Mesendoderm (in vitro differentiated cells): ENCODE measurements at regions not wholly inside any gene's neighbourhood (a gene's known extent, or its start where the extent isn't known, plus 50 kb on each side); places are given as distances from the start of the nearest gene placed in this dataset.

ENCODE experiments used
- DNase-seq: peaks from one replicate; pipeline ENCODE4 v3.0.0; 2013
- H2AK5ac ChIP-seq: 2 replicates; pipeline ENCODE4 v1.6.1; 2013; ENCODE audit warnings: low read length, inconsistent platforms
- H2BK120ac ChIP-seq: 2 replicates; pipeline ENCODE4 v1.6.1; 2013; ENCODE audit warnings: low read depth, mild to moderate bottlenecking, low read length, moderate library complexity, mixed read lengths
- H2BK15ac ChIP-seq: replicated peaks from 2 replicates; pipeline ENCODE4 v1.6.1; 2013; ENCODE audit warnings: low read depth, mild to moderate bottlenecking, moderate library complexity
- H2BK5ac ChIP-seq: 2 replicates; pipeline ENCODE4 v1.6.1; 2013; ENCODE audit warnings: low read length, inconsistent platforms
- H3K18ac ChIP-seq: 2 replicates; pipeline ENCODE4 v1.6.1; 2013; ENCODE audit warnings: mild to moderate bottlenecking, low read length, mixed read lengths
- H3K23ac ChIP-seq: one replicate; pipeline ENCODE4 v1.6.1; 2013; ENCODE audit warnings: low read length
- H3K27ac ChIP-seq: 2 replicates; pipeline ENCODE4 v1.5.1; 2013; ENCODE audit warnings: low read depth, mild to moderate bottlenecking, inconsistent platforms, low read length, moderate library complexity
- H3K27me3 ChIP-seq: 2 replicates; pipeline ENCODE4 v1.6.1; 2013; ENCODE audit warnings: low read length, control low read depth, mild to moderate bottlenecking, inconsistent platforms; ENCODE audit not compliant: insufficient read depth, poor library complexity
- H3K36me3 ChIP-seq: 2 replicates; pipeline ENCODE4 v1.6.1; 2013; ENCODE audit warnings: low read length, inconsistent platforms; ENCODE audit not compliant: control insufficient read depth, insufficient read depth
- H3K4ac ChIP-seq: one replicate; pipeline ENCODE4 v1.6.1; 2013; ENCODE audit warnings: low read depth, mild to moderate bottlenecking, low read length, moderate library complexity
- H3K4me1 ChIP-seq: 2 replicates; pipeline ENCODE4 v1.6.1; 2013; ENCODE audit warnings: low read depth, low read length, inconsistent platforms; ENCODE audit not compliant: control insufficient read depth
- H3K4me2 ChIP-seq: 2 replicates; pipeline ENCODE4 v1.6.1; 2013; ENCODE audit warnings: low read length
- H3K4me3 ChIP-seq: 2 replicates; pipeline ENCODE4 v1.5.1; 2013; ENCODE audit warnings: mild to moderate bottlenecking, low read length
- H3K56ac ChIP-seq: one replicate; pipeline ENCODE4 v1.6.1; 2013; ENCODE audit warnings: low read length
- H3K79me1 ChIP-seq: 2 replicates; pipeline ENCODE4 v1.6.1; 2013; ENCODE audit warnings: low read length, inconsistent platforms
- H3K79me2 ChIP-seq: 2 replicates; pipeline ENCODE4 v1.6.1; 2013; ENCODE audit warnings: mild to moderate bottlenecking, low read length; ENCODE audit not compliant: control insufficient read depth, insufficient read depth
- H3K9ac ChIP-seq: 2 replicates; pipeline ENCODE4 v1.6.1; 2013; ENCODE audit warnings: low read length, inconsistent platforms
- H4K5ac ChIP-seq: one replicate; pipeline ENCODE4 v1.6.1; 2013; ENCODE audit warnings: low read length
- H4K8ac ChIP-seq: one replicate; pipeline ENCODE4 v1.6.1; 2013; ENCODE audit warnings: low read depth, mild to moderate bottlenecking, control low read depth, low read length, moderate library complexity
- WGBS: extraction: QIAGEN DNeasy Blood & Tissue Kit; methylation state at CpG from one replicate; pipeline ENCODE4 v1.1.7; 2013; ENCODE audit warnings: low lambda C conversion rate, missing lambda C conversion rate; ENCODE audit not compliant: insufficient coverage; ENCODE audit errors: extremely low coverage; 5-methylcytosine and 5-hydroxymethylcytosine counted together

GRCh38 chr12:42979746-42980145 is 390.2 kb upstream of the PRICKLE1 start:
- DNase-seq: no peak
- H3K79me1 ChIP-seq: no peaks in the 10 kb centered on the region
- peak overlapping the region; percentile 62 for H2BK120ac ChIP-seq
- no peak overlapping the region for H3K4me2 ChIP-seq
- no peak overlapping the region for H3K27ac ChIP-seq
- H3K27me3 ChIP-seq: no peaks in the 10 kb centered on the region
- no peaks in the 10 kb centered on the region for H3K36me3 ChIP-seq
- no peak overlapping the region for H3K9ac ChIP-seq
- H3K4ac ChIP-seq: no peak overlapping the region
- H2BK5ac ChIP-seq: no peak overlapping the region
- H3K56ac ChIP-seq: peak overlapping the region; percentile 9
- H3K79me2 ChIP-seq: no peaks in the 10 kb centered on the region
- H2BK15ac ChIP-seq: peak overlapping the region; percentile 64
- no peak overlapping the region for H4K5ac ChIP-seq
- H4K8ac ChIP-seq: no peak overlapping the region
- H3K18ac ChIP-seq: no peak overlapping the region
- H3K4me3 ChIP-seq: no peak overlapping the region
- no peak overlapping the region for H3K23ac ChIP-seq
- peaks cover 2% of the 10 kb centered on the region for H3K4me1 ChIP-seq
- H2AK5ac ChIP-seq: peak overlapping the region; percentile 7

GRCh38 chr12:42978708-42979107 is 389.2 kb upstream of the PRICKLE1 start:
- peaks cover 2% of the 10 kb centered on the region for H3K4me1 ChIP-seq
- no peak overlapping the region for H2AK5ac ChIP-seq
- H4K8ac ChIP-seq: no peak overlapping the region
- no peak overlapping the region for H3K4ac ChIP-seq
- no peak overlapping the region for H4K5ac ChIP-seq
- no peak overlapping the region for H2BK120ac ChIP-seq
- H3K4me2 ChIP-seq: no peak overlapping the region
- no peaks in the 10 kb centered on the region for H3K36me3 ChIP-seq
- no peaks in the 10 kb centered on the region for H3K79me1 ChIP-seq
- H3K79me2 ChIP-seq: no peaks in the 10 kb centered on the region
- no peak overlapping the region for H3K9ac ChIP-seq
- no peak overlapping the region for H3K56ac ChIP-seq
- H2BK5ac ChIP-seq: no peak overlapping the region
- no peak overlapping the region for H3K27ac ChIP-seq
- no peak overlapping the region for H3K23ac ChIP-seq
- no peak for DNase-seq
- no peak overlapping the region for H3K18ac ChIP-seq
- no peaks in the 10 kb centered on the region for H3K27me3 ChIP-seq
- H2BK15ac ChIP-seq: peak overlapping the region; percentile 7
- H3K4me3 ChIP-seq: no peak overlapping the region
- no CpG with 5 or more reads among the region's 1 CpG for WGBS

GRCh38 chr12:42977451-42978230 is 388.1 kb upstream of the PRICKLE1 start:
- no peak overlapping the region for H2BK15ac ChIP-seq
- no peak overlapping the region for H3K56ac ChIP-seq
- no peak overlapping the region for H3K4ac ChIP-seq
- no peak overlapping the region for H3K18ac ChIP-seq
- H3K4me2 ChIP-seq: no peak overlapping the region
- no peak overlapping the region for H2AK5ac ChIP-seq
- no peak overlapping the region for H2BK120ac ChIP-seq
- H3K79me2 ChIP-seq: no peaks in the 10 kb centered on the region
- no peak overlapping the region for H3K27ac ChIP-seq
- no peaks in the 10 kb centered on the region for H3K27me3 ChIP-seq
- no peak overlapping the region for H3K23ac ChIP-seq
- H4K8ac ChIP-seq: no peak overlapping the region
- H2BK5ac ChIP-seq: no peak overlapping the region
- no peaks in the 10 kb centered on the region for H3K79me1 ChIP-seq
- H3K4me3 ChIP-seq: no peak overlapping the region
- WGBS: no CpG with 5 or more reads among the region's 1 CpG
- peaks cover 2% of the 10 kb centered on the region for H3K4me1 ChIP-seq
- no peaks in the 10 kb centered on the region for H3K36me3 ChIP-seq
- no peak overlapping the region for H3K9ac ChIP-seq
- H4K5ac ChIP-seq: no peak overlapping the region
- DNase-seq: no peak

GRCh38 chr12:42976620-42977019 is 387.1 kb upstream of the PRICKLE1 start:
- Histone ChIP-seq H2BK5ac (no peak overlapping the region), H3K18ac (no peak overlapping the region), H4K5ac (no peak overlapping the region), H3K27me3 (no peaks in the 10 kb centered on the region), H2BK120ac (no peak overlapping the region), H3K56ac (no peak overlapping the region), H4K8ac (peak overlapping the region; percentile 39), H3K79me1 (no peaks in the 10 kb centered on the region), H2AK5ac (no peak overlapping the region), H3K36me3 (no peaks in the 10 kb centered on the region), H3K4me3 (no peak overlapping the region), H3K23ac (no peak overlapping the region), H3K27ac (no peak overlapping the region), H3K4me1 (peaks cover 2% of the 10 kb centered on the region), H3K4ac (no peak overlapping the region), H2BK15ac (no peak overlapping the region), H3K79me2 (no peaks in the 10 kb centered on the region), H3K9ac (no peak overlapping the region), H3K4me2 (no peak overlapping the region)
- no peak for DNase-seq

GRCh38 chr12:42976122-42976521 is 386.6 kb upstream of the PRICKLE1 start:
- H3K4me1 ChIP-seq: no peaks in the 10 kb centered on the region
- H3K56ac ChIP-seq: no peak overlapping the region
- H3K4ac ChIP-seq: no peak overlapping the region
- no peak overlapping the region for H2BK120ac ChIP-seq
- no peaks in the 10 kb centered on the region for H3K79me2 ChIP-seq
- no peak overlapping the region for H3K27ac ChIP-seq
- no CpG with 5 or more reads among the region's 3 CpGs for WGBS
- no peak overlapping the region for H2AK5ac ChIP-seq
- H3K4me3 ChIP-seq: no peak overlapping the region
- no peak overlapping the region for H3K4me2 ChIP-seq
- no peak overlapping the region for H3K18ac ChIP-seq
- H3K79me1 ChIP-seq: no peaks in the 10 kb centered on the region
- no peaks in the 10 kb centered on the region for H3K36me3 ChIP-seq
- no peak overlapping the region for H2BK5ac ChIP-seq
- no peak overlapping the region for H4K8ac ChIP-seq
- no peak overlapping the region for H3K9ac ChIP-seq
- no peak for DNase-seq
- no peak overlapping the region for H2BK15ac ChIP-seq
- H3K23ac ChIP-seq: no peak overlapping the region
- H3K27me3 ChIP-seq: no peaks in the 10 kb centered on the region
- no peak overlapping the region for H4K5ac ChIP-seq

GRCh38 chr12:42969355-42969754 is 379.8 kb upstream of the PRICKLE1 start:
- H3K23ac ChIP-seq: no peak overlapping the region
- H3K18ac ChIP-seq: no peak overlapping the region
- no peak overlapping the region for H3K27ac ChIP-seq
- no peak overlapping the region for H2AK5ac ChIP-seq
- no peak overlapping the region for H2BK120ac ChIP-seq
- H3K4me3 ChIP-seq: no peak overlapping the region
- WGBS: no CpG with 5 or more reads among the region's 5 CpGs
- peak; percentile 58 for DNase-seq
- no peak overlapping the region for H4K5ac ChIP-seq
- H3K4me1 ChIP-seq: no peaks in the 10 kb centered on the region
- no peak overlapping the region for H2BK15ac ChIP-seq
- H3K9ac ChIP-seq: no peak overlapping the region
- H3K4me2 ChIP-seq: no peak overlapping the region
- H3K79me2 ChIP-seq: no peaks in the 10 kb centered on the region
- no peak overlapping the region for H3K4ac ChIP-seq
- no peaks in the 10 kb centered on the region for H3K27me3 ChIP-seq
- H4K8ac ChIP-seq: no peak overlapping the region
- H3K36me3 ChIP-seq: no peaks in the 10 kb centered on the region
- H2BK5ac ChIP-seq: no peak overlapping the region
- no peaks in the 10 kb centered on the region for H3K79me1 ChIP-seq
- H3K56ac ChIP-seq: no peak overlapping the region
